ENCODE measurements at regions not wholly inside any gene's neighbourhood (a gene's known extent, or its start where the extent isn't known, plus 50 kb on each side); places are given as distances from the start of the nearest gene placed in this dataset.

DNA sequence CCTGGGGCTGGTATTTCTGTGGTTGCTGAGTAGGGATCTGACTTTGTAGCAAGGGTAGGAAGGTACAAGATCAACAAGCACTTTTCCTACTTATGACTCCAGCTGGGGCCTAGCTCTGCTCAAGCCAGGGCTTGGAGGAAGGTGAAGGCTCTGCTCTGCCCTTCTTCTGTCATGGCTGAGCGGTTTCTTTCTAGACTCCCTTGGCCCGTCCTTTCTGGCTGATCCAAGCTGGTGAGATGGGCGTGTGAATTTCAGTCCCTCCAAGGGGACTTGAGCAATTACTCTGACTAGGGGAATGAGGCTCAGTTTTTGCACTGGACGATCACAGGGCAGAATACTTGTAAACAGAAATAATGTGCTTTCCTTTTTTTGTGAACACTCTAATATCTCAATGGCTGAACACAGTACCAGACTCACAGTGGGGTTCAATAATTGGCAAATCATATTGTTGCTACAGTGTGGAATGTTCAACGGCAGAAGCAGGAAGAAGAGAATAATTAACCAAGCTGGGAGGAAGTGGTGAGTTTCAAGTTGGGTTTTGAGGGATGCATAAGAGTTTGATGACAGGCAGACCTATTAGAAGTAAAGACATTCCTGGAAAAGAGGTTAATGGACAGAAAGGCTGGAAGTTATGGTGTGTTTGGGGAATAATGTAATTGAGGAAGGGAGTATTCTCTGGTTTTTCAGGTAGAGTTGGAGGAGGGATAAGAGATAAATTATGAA is 507.6 kb downstream of the MIAT start:
- Histone ChIP-seq H3K4me1 (ENCODE audit: insufficient read depth, low read length) (0 out of 2 replicates have a peak, but pooled peaks cover 3% of the 10 kb centered on the region), H3K36me3 (ENCODE audit: insufficient read depth, low read length) (no peaks in the 10 kb centered on the region), H3K9ac (ENCODE audit: low read depth, low read length) (no peak overlapping the region), H3K9me3 (ENCODE audit: control insufficient read depth, insufficient read depth, low read length) (no peaks in the 10 kb centered on the region)

DNA sequence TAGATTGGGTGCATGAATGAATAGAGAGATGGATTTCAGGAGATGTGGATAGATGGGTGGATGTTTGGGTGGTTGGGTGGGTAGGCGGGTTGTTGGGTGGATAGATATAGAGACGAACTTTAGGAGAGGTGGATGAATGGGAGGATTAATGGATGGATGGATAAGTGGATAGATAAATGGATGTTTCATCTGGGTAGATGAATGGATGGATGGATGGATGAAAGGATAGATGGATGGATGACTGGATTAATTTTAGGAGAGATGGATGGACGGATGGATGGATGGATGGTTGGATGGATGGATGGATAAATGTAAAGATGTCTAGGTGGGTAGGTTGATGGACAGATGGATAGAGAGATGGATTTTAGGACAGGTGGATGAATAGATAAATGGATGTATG is 511.3 kb downstream of the MIAT start:
- H3K4me1 ChIP-seq (ENCODE audit: insufficient read depth, low read length) = no peaks in the 10 kb centered on the region
- H3K9me3 ChIP-seq (ENCODE audit: control insufficient read depth, insufficient read depth, low read length) = no peaks in the 10 kb centered on the region
- no peaks in the 10 kb centered on the region for H3K36me3 ChIP-seq (ENCODE audit: insufficient read depth, low read length)
- H3K9ac ChIP-seq (ENCODE audit: low read depth, low read length) = no peak overlapping the region

- Histone ChIP-seq H3K4me1 (ENCODE audit: insufficient read depth, low read length) (no peaks in the 10 kb centered on the region), H3K36me3 (ENCODE audit: insufficient read depth, low read length) (no peaks in the 10 kb centered on the region), H3K9ac (ENCODE audit: low read depth, low read length) (no peak overlapping the region), H3K9me3 (ENCODE audit: control insufficient read depth, insufficient read depth, low read length) (no peaks in the 10 kb centered on the region)
Measured at GRCh38 chr22:27170491-27170890, 513.1 kb downstream of the MIAT start.

DNA sequence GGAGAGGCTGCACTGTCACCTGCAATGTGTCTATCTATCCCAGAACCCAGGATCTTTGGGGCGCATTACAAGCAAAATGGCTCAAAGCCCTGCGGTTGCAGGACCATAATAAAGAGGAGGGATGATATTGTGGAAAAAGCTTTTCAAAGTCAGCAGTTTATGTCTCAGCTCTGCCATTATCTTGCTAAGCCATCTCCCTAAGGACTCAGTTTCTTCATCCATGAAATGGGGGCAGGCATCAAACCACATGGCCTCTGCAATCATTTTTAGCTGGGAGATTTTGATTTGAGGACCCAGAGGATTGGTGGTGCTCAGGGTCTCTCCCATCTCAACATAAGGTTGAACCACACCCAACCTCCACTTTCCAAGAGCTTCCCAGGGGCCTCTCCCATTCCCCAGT is 513.8 kb downstream of the MIAT start:
- Histone ChIP-seq H3K36me3 (ENCODE audit: insufficient read depth, low read length) (no peaks in the 10 kb centered on the region), H3K4me1 (ENCODE audit: insufficient read depth, low read length) (no peaks in the 10 kb centered on the region), H3K9me3 (ENCODE audit: control insufficient read depth, insufficient read depth, low read length) (no peaks in the 10 kb centered on the region), H3K9ac (ENCODE audit: low read depth, low read length) (no peak overlapping the region)

DNA sequence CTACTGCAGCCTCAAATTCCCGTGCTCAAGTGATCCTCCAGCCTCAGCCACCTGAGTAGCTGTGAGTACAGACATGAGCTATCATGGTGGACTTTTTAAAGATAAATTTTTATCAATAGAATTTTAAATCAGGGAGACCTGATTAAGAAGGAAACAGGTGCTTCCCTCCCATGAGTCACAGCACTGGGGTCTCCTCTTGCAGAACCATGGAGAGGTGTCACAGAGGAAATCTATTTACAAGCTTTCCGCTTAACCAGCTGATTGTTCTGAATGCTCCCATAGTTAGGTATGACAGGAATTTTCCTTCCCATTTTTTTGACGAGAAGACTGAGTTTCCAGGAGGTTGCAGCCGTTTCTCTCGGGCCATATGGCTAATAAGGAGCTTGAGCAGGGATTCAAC is 516.1 kb downstream of the MIAT start:
- Histone ChIP-seq H3K4me1 (ENCODE audit: insufficient read depth, low read length) (no peaks in the 10 kb centered on the region), H3K36me3 (ENCODE audit: insufficient read depth, low read length) (no peaks in the 10 kb centered on the region), H3K9ac (ENCODE audit: low read depth, low read length) (no peak overlapping the region), H3K9me3 (ENCODE audit: control insufficient read depth, insufficient read depth, low read length) (no peaks in the 10 kb centered on the region)

- Histone ChIP-seq H3K36me3 (ENCODE audit: insufficient read depth, low read length) (no peaks in the 10 kb centered on the region), H3K4me1 (ENCODE audit: insufficient read depth, low read length) (no peaks in the 10 kb centered on the region), H3K9me3 (ENCODE audit: control insufficient read depth, insufficient read depth, low read length) (no peaks in the 10 kb centered on the region), H3K9ac (ENCODE audit: low read depth, low read length) (no peak overlapping the region)
Measured at GRCh38 chr22:27175021-27175838, 517.8 kb downstream of the MIAT start.

- no peaks in the 10 kb centered on the region for H3K4me1 ChIP-seq (ENCODE audit: insufficient read depth, low read length)
Measured at GRCh38 chr22:27175974-27176373, 518.6 kb downstream of the MIAT start.

GRCh38 chr22:27179161-27179560 is 521.8 kb downstream of the MIAT start:
- no peak overlapping the region for H3K9ac ChIP-seq (ENCODE audit: low read depth, low read length)
- no peaks in the 10 kb centered on the region for H3K36me3 ChIP-seq (ENCODE audit: insufficient read depth, low read length)
- no peaks in the 10 kb centered on the region for H3K9me3 ChIP-seq (ENCODE audit: control insufficient read depth, insufficient read depth, low read length)
- no peaks in the 10 kb centered on the region for H3K4me1 ChIP-seq (ENCODE audit: insufficient read depth, low read length)

More at GRCh38 chr22:27175974-27176373, 518.6 kb downstream of the MIAT start:
- Histone ChIP-seq H3K36me3 (ENCODE audit: insufficient read depth, low read length) (no peaks in the 10 kb centered on the region), H3K9me3 (ENCODE audit: control insufficient read depth, insufficient read depth, low read length) (no peaks in the 10 kb centered on the region), H3K9ac (ENCODE audit: low read depth, low read length) (no peak overlapping the region)

DNA sequence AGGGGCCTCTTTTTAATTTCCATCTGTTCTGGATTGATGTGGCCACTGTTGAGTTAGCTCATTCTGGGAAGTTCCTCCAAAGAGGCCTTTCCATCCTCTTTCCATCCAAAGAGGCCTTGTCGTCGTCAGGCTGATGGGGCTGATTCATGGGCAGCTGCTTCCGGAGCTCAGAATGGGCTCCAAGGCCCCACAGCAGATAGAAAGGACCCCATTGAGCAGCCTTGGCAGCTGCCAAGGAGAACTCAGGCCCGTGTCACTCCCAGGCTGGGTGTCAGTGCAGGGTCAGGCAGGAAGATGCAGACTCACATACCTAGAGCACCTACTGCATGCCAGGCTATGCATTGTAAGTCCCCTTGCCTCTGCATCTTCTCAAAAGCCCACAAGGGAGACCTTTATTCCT is 524.1 kb downstream of the MIAT start:
- Histone ChIP-seq H3K4me1 (ENCODE audit: insufficient read depth, low read length) (no peaks in the 10 kb centered on the region), H3K36me3 (ENCODE audit: insufficient read depth, low read length) (no peaks in the 10 kb centered on the region), H3K9ac (ENCODE audit: low read depth, low read length) (no peak overlapping the region), H3K9me3 (ENCODE audit: control insufficient read depth, insufficient read depth, low read length) (no peaks in the 10 kb centered on the region)

GRCh38 chr22:27183474-27183873 is 526.1 kb downstream of the MIAT start:
- no peak overlapping the region for H3K9ac ChIP-seq (ENCODE audit: low read depth, low read length)
- no peaks in the 10 kb centered on the region for H3K36me3 ChIP-seq (ENCODE audit: insufficient read depth, low read length)
- peaks cover 7% of the 10 kb centered on the region; the same call in 1 of the 2 replicates for H3K4me1 ChIP-seq (ENCODE audit: insufficient read depth, low read length)
- no peaks in the 10 kb centered on the region; the same call in 1 of the 2 replicates for H3K9me3 ChIP-seq (ENCODE audit: control insufficient read depth, insufficient read depth, low read length)

DNA sequence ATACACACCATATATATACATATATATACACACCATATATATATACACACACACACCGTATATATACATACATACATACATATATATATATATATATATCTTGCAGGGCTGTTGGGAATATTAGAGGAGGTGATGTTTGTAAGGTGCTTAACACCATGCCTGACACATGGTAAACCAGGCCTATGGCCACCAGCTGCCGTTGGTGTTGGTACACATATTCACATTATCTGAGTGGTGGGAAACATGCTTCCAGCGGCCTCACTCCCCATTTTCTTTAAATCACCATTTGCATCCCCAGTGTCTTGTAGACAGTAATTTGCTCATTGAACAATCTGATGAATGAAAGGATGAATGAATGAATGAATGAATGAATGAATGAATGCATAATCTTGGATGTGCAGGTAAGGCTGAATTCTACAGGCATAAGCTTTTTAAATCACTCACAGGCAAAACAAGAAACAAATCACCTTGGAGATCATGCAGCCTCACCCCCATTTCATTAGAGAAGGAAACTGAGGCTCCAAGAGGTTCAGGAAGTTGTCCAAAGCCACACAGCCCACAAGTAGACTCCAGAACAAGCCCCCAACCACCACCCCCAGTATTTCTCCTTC is 527.8 kb downstream of the MIAT start:
- Histone ChIP-seq H3K4me1 (ENCODE audit: insufficient read depth, low read length) (peaks cover 7% of the 10 kb centered on the region; the same call in 1 of the 2 replicates), H3K9me3 (ENCODE audit: control insufficient read depth, insufficient read depth, low read length) (no peaks in the 10 kb centered on the region; the same call in 1 of the 2 replicates), H3K36me3 (ENCODE audit: insufficient read depth, low read length) (no peaks in the 10 kb centered on the region), H3K9ac (ENCODE audit: low read depth, low read length) (no peak overlapping the region)

DNA sequence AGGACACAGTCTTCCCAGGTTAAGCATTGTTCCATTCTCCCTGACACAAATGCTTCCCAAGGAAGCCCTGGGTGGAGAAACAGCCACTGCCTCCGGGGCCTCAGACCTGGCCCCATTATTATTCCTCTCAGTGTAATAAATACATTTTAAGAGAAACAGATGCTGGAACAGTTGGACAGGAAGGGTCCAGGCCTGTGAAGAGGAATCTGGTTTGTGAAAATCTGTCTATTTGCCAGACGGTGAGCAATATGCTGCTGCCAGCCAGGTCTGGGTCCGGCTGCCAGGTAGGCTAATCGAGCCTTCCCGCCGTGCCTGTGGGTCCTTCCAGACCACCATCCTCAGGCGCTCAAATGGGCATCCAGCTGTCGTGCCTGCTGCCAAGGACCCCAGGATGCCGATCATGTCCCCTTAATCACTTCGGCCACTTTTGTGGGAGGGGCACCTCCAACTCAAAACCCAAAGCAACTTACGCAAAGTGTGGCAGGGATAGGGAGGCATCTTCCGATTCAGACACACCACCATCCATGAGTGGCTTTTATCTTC is 528.4 kb downstream of the MIAT start:
- Histone ChIP-seq H3K4me1 (ENCODE audit: insufficient read depth, low read length) (peaks cover 7% of the 10 kb centered on the region; the same call in 1 of the 2 replicates), H3K9me3 (ENCODE audit: control insufficient read depth, insufficient read depth, low read length) (peaks cover under 1% of the 10 kb centered on the region), H3K36me3 (ENCODE audit: insufficient read depth, low read length) (no peaks in the 10 kb centered on the region), H3K9ac (ENCODE audit: low read depth, low read length) (no peak overlapping the region)

DNA sequence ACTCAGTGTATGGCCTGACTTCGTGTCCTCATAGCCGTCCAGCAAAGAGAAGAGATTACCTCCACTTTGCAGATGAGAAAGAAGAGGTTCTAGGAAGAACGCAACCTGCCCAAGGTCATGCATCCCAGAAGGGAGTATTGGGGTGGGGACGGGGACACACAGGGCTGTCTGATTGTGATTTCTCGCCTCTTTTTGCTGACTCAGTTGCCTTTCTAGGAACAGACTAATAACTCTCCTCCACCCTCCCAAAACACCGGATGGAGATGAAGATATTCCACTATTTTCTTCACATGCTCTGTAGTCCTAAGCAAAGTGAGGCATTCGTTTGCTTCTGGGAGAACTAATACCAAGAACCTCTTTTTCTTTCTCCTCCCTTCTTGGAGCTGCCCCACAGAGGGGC is 529.3 kb downstream of the MIAT start:
- H3K4me1 ChIP-seq (ENCODE audit: insufficient read depth, low read length) = peaks cover 7% of the 10 kb centered on the region; the same call in 1 of the 2 replicates
- peaks cover 9% of the 10 kb centered on the region for H3K9me3 ChIP-seq (ENCODE audit: control insufficient read depth, insufficient read depth, low read length)
- H3K36me3 ChIP-seq (ENCODE audit: insufficient read depth, low read length) = no peaks in the 10 kb centered on the region
- no peak overlapping the region for H3K9ac ChIP-seq (ENCODE audit: low read depth, low read length)

DNA sequence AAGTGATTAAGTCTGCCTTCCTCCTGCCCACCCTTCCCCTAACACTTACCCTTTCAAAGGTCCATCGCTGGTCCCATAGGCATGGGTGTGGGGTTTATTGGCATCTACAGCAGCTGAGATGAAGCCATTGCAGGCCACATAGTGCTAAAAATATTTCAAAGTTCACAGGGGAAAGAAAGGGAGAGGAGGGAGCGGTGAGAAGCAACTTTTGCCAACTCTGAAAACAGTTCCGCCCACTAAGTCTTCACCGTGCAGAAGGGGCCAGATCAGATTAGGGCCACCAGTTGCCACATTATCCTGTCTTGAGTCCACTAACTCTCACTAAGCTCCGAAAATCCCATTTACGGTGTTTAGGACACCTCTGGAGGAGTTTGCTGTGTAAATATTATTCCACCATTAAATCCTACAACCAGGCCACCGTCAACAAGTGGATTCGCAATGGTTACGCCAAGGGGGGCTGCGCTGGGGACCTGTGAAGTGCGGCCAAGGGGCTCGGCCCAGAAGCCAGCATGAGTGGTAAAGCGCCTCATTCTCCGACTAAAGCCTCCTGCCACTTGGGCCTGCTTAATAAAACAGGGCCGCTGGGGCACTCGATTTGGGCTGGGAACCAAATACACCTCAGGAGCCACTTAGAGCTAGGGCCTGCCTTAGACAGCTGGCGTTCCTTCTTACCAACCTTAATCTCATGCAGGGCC is 534.9 kb downstream of the MIAT start:
- H3K9ac ChIP-seq (ENCODE audit: low read depth, low read length) = no peak overlapping the region
- no peaks in the 10 kb centered on the region for H3K36me3 ChIP-seq (ENCODE audit: insufficient read depth, low read length)
- peaks cover 9% of the 10 kb centered on the region for H3K9me3 ChIP-seq (ENCODE audit: control insufficient read depth, insufficient read depth, low read length)
- peaks cover 9% of the 10 kb centered on the region for H3K4me1 ChIP-seq (ENCODE audit: insufficient read depth, low read length)
